ENCODE measurements at regions not wholly inside any gene's neighbourhood (a gene's known extent, or its start where the extent isn't known, plus 50 kb on each side); places are given as distances from the start of the nearest gene placed in this dataset.

GRCh38 chr7:155377838-155378579 lies 79.9 kb upstream of the EN2 start:
- TF ChIP-seq CTCF (conservative IDR thresholded peaks at IDR 0.05 in 1 of 2, IDR thresholded peaks at IDR 0.05 in 1 of 2; ENCODE audit: low read depth in 1 of 2, low read length in 2 of 2) = no peak
- TF ChIP-seq EZH2 (IDR thresholded peaks at IDR 0.05; ENCODE audit: low read length, missing control alignments) = peak; percentile 73

Data from fibroblast of lung (primary cell).